Activated effector memory CD4-positive, alpha-beta T cell treated with anti-CD3 and anti-CD28 coated beads, Interleukin-2, amount 50 U/mL, for 16 hours (primary cell): ENCODE measurements at regions not wholly inside any gene's neighbourhood (a gene's known extent, or its start where the extent isn't known, plus 50 kb on each side); places are given as distances from the start of the nearest gene placed in this dataset.

ENCODE experiments used
- DNase-seq: peaks from one replicate; pipeline ENCODE4 v3.0.0-alpha.2; 2020

DNA sequence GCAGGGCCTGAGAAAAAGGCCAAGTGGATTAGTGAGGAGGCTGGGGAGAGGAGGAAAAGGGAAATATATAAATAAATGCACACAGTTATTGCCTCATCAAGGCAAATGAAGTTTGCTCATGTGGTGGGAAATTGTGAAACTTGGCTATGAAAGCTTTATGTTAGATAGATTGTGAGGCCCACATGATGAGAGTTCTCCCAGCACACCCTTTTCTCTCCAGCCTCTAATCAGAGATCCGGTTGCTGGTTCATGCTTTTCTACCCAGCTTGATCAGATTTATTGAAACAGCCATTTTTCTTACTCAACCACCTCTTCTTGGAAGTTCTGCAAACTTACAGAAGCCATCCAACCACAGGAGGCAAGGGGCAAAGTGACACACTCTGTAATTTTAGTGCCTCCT, 125.8 kb upstream of the KLF4 start:
- DNase-seq = no peak

DNA sequence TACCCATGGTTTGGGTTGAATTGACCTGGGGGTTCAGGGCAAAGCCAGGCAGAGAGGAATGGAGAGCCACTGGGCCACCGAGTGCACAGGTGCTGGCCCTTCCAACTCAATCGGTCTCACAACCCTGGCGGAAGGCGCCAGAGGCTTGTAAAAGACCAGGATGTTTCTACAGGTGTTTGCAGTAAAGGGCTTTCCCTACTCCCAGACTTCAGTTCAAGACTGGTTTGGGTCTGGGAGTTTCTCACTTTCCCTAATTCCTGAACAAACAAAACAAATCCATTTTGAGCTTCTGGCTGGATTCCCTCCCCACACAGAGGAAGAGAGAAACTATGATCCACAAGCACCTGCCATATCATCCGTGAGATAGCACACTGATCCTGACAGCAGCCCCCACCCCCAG, 125.2 kb upstream of the KLF4 start:
- no peak for DNase-seq

DNA sequence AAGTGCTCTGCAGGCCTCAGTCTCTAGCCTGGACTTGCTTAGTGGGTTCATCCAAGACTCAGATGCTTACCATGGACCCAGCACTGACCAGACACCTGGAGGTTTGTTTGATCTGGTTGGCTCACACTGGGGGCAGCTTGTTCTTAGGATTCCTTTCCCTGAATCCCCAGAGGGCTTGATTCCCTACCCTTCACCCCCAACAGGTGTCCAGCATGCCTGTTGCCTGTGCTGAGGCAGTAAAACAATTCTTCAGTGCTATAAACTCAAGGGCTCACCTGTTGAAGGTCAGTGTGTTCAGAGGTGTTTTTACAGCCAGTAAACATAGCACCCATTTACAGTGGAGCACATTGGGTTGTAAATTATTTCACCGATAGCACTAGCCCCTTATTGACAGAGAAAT, 123.8 kb upstream of the KLF4 start:
- DNase-seq = no peak

DNA sequence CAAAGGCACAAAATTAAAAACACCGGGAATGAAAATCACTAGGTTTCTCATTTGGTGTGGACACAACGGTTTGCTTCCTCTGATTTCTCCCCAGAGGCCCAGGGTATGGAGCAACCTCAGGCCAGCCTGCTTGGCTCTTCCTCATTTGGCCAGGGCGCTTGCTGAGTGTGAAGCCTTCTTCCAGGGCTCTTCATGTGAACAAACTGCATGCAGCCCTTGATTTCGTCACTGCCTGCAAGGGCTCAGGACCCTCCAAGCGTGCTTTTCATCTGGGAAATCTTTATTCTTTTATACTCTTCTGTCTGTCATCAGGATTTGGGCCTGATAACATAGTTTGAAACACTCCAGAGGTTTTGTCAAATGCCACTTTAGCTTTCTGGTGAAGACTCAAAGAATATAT, 122.6 kb upstream of the KLF4 start:
- no peak for DNase-seq

DNA sequence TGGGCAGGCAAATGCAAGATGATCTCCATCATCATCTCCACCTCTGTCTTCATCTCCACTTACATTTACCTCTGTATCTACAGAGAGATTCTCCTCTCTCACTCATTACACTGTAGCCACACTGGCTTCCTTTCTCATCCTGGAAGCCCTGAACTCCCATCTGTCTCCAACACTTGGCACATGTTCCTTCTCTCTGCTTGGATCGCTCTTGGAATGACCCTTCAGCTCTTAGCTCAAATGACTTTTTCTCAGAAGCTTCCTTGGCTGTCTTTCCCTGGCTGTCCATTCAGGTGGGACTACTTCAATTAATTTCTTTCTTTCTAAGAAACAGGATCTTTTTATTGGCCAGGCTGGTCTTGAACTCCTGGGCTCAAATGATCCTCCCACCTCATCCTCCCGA, 120.0 kb upstream of the KLF4 start:
- DNase-seq = no peak

DNA sequence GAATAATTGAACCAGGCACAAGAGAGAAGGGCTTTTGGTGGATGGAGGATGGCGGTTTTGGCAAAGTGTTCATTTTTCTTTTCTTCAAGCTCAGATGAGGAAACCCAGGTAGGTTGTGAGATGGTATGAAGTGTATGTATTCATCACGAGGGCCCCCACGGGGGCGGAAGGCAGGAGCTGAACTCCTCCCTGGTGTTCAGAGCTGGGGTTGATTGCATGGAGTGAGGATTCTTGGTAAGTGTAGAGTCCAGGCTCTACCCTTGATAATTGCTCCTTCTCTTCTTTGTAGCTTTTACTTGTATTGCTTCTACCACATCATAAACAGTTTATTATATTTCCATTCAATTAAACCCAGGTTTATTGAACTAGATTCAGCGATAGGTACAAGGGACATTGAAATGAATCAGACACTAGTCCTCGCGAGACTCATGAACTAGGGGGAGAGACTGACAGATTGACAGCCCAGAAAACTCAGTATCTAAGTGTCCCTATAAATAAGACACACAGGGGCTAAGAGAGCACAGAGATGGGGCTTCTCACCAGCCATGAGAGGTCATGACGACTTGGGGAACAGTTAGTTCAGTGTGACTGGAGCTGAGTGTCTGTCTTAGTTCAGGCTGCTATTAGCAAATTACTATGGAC, 116.7 kb upstream of the KLF4 start:
- DNase-seq = no peak

DNA sequence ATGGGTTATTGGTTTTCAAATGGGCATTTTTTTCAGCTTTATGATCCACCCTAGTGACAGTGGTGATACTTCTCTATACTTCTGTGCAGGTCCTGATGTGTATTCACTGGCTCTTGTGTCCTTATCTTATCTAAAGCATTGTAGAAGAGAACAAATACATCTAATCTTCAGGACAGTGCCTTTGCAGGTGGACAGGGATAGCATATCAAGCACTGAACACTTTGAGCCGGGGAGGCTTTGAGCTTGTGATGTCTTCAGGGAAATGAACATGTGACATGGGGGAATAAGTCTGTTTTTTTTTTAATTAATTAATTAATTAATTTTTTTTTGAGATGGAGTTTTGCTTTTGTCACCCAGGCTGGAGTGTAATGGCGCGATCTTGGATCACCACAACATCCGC, 115.5 kb upstream of the KLF4 start:
- DNase-seq = no peak

DNA sequence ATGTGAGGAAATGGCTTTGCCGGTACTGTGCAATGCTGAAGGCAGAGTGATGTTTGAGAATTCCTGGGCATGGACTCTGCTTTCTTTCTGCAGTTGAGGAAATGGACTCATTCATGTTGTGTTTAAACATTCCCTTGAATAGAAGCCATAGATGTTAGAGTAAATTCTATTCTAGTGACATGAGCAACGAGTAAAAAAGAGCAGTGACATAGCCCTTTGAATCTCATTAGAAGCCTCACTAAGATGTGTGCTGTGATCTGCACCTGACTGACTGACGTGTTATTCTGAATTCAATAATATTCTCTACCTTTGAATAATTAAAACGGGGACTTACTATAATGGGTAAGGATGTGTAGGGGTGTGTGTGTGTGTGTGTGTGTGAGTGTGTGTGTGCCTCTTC, 113.7 kb upstream of the KLF4 start:
- DNase-seq = no peak

DNA sequence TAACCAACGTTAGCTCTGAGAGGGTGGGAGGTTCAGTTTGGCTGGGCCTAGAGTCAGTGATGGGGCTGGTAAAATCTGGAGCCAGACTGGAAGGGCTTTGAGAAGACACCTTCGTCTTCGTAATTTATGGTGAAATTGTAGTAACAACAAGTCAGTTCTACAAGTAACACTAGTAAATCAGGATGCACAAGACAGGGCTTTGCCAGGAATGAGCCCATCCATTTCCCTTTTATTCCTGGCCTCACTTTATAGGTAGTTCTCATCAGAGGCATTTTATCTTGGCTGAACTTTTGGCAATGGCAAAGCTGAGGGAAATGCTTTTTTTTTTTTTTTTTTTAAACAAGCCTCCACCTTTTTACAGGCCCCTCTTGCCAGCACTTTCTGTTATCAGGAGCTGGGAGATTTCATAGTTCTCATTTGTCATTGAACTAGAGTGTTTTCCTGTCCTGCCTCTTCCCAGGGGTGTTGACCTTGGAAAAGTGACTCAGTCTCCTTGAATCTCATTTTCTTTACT, 110.5 kb upstream of the KLF4 start:
- no peak for DNase-seq

DNA sequence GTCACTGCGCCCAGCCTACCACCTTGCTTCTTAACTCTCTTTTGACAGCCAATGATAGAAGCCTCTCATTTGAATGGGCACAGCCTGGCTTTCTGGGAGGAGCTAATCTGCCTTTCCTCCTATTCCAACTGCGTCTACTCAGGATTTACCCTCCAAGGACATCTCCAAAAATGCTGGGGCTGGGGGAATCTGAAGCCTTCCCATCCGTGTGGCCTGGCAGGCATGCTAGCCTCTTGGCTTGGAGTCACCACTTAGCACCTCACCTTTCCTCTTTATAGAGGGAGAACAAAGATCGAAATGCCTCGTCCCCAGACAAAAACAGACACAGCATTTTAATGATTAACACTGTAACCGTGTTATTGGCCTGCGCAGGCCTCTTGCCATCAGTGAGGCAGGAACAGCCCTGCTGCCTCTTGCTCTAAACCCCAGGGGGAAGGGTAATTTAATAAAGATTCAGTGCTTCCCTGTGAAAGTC, 108.2 kb upstream of the KLF4 start:
- no peak for DNase-seq

DNA sequence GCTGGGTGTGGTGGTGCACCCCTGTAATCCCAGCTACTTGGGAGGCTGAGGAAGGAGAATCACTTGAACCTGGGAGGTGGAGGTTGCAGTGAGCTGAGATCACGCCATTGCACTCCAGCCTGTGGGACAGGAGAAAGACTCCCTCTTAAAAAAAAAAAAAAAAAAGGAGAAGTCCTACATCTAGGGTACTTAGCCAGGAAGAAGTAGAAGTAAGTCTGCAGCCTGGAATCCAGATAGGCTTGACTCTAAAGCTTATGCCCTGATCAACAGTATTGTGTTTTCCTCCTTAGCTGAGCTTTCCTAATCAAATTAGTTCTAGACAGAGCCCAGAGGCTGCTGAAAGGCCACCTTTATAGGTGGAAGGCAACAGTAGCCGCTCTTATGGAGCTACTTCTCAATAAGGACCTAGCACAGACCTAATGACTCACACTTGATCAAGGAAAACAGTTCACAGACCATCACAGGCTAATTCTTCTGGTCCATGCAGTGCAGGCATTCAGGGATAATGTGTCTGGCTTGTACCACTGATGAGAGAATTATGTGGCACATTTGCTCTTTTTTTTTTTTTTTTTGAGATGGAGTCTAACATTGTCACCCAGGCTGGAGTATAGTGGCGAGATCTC, 105.5 kb upstream of the KLF4 start:
- no peak for DNase-seq

DNA sequence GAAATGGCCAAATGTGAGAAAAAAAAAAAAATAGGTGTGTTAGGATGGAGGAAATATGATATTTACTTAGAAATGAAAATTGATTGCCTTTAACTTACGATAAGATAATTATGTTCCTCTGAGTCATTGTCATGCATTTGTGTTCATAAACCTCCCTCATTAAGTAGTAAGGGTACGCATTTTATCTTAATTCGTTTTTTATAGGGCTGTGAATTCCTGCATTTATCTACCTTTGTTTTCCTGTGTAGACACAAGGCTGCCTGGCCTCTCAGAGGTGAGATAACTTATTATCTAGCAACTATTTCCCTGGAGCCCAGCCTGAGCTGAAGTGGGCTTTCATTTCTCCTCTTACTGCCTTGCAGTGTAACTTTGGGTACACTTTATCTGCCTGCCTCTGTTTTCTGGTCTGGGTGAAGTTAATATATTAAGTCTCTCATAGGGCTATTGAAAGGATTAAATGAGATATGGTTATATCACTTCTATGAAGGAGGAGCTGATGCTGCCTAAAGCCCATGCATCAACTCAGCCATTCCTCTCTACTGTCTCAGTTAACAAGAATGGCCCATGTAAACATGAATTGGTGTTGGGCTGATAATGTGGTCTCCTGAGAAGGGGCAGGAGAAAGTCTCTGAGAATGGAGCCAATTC, 103.8 kb upstream of the KLF4 start:
- DNase-seq = no peak

DNA sequence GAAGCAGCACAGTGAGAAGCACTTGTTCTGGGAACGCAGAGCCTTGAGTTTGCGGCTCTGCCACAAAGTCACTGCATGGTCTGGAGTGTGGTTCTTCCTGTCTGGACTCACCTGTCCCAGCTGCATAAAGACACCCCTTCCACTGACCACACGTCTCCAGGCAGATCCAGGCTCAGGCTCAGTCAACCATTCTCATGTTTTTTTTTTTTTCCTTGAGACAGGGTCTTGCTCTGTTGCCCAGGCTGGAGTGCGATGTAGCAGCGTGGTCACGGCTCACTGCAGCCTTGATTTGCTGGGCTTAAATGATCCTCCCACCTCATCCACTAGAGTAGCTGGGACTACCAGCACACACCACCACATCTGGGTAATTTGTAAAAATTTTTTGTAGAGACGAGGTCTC, 102.9 kb upstream of the KLF4 start:
- DNase-seq = no peak

DNA sequence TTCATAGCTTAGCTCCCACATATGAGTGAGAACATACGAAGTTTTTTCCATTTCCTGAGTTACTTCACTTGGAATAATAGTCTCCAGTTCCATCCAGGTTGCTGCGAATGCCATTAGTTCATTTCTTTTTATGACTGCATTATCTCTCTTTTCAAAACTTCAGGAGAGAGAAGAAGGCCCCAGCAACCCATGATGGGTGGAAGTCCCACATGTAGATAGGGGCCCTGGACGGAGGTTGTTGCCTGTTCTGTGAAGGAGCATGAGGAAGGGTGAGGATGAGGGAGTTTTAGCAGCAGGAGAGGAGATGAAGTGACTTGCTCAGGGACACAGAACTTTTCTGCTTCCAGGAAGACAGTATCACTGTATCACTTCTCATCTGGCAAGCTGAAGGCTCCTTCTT, 102.2 kb upstream of the KLF4 start:
- DNase-seq = no peak

DNA sequence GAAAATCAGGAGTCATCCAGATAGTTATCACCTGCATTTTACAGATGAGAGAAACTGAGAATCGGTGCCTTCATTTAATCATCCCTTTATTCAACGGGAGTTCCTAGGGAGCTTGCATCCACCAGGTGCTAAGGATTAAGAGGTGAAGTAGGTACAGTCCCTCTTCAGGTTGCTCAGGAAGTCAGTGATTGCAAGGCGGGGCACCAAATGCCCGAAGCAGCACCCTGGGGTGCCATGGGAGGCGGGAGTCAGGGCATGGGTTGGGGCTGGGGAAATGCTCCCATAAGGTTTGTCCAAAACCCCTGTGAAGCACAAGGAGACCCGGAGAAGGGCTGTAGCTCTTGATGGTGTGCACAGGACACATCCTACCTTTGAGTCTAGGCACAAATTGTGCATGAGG, 98.8 kb upstream of the KLF4 start:
- no peak for DNase-seq

DNA sequence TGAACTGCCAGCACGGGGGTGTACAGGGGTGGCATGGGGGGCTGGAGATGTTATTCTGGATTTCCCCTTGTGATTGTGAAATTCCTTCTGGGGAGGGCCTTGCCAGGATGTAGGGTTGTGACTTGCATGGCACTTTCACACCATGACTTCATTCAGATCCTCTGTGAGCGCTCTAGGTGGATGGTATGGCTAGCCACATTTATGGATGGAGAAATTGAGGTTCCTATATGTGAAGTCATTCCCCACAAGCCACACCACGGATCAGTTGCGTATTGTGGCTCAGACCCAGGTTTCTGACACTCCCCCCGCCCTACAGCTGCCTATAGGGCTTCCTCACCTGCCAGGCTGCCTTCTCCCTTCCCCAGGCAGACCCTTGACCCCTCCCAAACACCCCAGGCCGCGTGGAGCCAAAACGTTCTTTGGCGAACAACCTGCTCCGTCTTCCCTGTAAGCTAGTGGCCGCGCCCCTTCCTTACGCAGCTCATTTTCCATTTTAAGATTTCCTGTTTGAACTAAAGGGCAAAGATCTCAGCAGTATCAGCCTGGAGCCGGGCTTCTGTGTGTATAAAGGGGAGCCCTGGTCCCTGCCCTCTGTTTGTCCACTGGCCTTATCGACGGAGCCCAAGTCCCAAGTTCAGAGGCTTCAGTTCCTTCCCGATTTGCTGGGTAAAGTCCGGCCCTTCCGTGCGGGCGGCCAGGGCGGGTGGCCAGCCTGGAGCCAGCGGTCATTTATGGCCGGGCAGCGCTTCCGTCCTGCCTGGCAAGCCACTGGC, 97.8 kb upstream of the KLF4 start:
- no peak for DNase-seq

DNA sequence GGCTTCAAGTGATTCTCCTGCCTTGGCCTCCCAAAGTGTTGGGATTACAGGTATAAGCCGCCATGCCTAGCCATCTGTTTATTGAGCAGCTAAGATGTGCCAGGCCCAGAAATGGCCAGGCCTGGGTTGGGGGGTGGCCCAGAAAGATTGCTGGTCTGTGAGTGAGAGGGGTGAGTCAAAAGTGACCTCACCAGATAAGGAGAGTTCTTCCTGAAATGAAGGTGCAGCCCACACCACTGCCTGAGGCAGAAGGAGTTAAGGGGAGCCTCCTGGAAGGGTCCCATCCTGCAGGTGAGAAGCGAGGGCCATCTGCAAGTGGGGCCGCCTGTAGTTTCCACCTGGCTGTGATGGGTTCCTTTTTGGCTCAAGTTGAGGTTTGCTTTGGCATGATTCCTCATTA, 96.9 kb upstream of the KLF4 start:
- no peak for DNase-seq

DNA sequence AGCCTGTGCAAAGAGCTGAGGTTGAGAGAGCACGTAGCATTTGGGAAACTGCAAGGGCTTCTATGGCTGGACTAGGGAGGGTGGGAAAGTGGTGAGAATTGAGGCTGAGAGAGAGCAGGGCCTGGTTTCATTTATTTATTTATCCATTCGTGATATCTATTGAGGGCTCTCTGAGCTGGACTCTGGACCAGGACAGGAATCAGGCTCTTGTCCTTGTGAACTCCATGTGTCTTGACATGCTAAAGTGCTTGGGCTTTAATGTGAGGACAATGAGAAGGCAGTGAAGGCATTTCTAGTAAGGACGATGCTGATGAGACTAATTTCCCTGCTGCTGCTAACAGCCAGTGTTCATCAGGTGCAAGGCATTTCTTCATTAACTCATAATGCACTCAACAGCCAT, 95.9 kb upstream of the KLF4 start:
- no peak for DNase-seq

DNA sequence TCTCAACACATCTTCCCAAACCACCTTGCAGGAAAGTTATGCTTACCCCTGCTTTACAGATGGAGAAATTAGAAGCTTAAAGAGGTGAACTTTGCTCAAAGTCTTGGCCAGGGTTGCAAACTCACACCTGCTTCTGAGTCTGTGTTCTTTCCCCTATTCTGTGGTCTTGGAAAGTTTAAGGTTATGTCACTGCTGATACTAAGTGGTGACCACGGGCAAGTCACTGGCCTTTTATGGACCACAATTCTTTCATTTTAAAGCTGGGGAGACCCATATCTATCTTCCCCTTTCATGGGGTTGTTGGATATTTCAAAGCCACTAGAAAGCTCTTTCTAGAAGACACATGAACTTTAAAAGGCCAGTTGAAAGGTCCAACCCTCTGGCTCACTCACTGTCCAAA, 95.4 kb upstream of the KLF4 start:
- DNase-seq = no peak

DNA sequence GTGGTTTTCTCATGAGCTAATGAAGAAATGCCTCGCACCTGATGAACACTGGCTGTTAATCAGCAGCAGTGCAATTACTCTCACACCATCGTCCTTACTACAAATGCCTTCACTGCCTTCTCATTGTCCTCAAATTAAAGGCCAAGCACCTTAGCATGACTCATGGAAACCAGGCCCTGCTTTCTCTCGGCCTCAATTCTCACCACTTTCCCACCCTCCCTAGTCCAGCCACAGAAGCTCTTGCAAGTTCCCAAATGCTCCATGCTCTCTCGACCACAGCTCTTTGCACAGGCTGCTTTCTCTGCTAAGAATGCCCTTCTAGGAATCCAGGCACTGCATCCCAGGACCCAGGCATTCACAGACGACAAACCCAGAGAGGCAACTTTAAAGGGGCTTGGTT, 94.6 kb upstream of the KLF4 start:
- DNase-seq = peak; percentile 6

DNA sequence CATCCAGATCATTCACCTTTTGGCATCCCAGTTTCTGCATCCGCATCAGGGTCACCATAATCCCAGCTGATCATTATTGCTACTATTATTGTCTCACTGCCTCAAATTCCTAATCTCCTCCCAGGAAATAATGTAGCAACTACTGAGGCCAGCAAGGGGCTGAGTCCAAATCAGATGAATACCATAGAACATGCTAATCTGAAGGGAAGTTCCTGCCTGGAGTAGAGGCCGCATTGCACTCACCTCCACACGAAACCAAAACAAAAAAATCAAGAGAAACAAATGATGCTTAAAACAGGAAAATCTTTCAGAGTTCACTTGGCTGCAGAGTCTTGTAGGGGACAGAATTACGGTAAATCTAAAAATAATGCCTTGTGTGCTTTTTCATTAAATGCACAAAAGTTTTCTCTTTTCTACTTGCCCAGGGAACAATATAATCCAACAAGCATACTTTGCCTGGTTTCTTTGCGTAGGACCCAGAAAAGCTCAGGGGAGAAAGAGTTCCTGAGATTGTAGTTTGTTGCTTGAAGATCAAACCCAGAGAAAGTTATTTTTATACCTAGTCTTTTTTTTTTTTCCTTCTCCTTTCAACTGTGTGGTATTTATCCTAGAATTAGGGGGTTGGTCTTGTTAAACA, 87.7 kb upstream of the KLF4 start:
- no peak for DNase-seq

DNA sequence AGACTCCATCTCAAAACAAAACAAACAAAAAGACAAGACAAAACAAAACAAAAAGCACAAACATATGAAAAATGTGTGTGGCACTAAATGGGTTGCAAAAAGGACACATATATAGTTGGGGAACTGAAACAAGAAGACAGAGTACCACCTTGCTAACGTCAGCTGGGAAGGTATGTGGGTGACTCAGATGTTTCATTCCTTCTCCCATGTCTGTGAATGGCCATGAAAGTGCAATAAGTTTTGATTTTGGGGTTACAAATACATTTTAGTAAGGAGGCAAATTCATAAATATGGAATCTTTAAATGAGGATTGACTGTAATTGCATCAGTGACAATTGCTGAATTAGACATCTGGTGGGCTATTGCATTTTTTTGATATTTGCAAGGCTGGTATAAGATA, 81.6 kb upstream of the KLF4 start:
- no peak for DNase-seq

DNA sequence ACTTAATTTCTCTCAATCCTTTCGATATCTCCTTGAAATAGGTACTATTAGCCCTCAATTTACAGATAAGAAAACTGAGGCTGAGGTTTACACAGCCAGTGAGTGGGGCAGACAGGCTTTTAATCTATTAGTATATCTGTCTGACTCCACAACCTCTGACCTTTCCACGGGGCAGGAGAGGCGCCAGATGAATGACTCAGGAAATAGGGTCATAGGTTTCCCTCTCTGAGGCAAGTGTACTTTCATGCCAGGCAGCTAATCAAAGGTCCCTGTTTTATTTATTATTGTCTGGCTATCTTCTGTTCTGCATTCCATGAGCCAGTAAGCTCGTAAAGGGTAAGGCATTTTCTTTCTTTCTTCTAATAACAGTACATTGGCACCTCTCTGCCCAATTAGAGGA, 79.6 kb upstream of the KLF4 start:
- DNase-seq = no peak
